ENCODE measurements at regions not wholly inside any gene's neighbourhood (a gene's known extent, or its start where the extent isn't known, plus 50 kb on each side); places are given as distances from the start of the nearest gene placed in this dataset.

DNA sequence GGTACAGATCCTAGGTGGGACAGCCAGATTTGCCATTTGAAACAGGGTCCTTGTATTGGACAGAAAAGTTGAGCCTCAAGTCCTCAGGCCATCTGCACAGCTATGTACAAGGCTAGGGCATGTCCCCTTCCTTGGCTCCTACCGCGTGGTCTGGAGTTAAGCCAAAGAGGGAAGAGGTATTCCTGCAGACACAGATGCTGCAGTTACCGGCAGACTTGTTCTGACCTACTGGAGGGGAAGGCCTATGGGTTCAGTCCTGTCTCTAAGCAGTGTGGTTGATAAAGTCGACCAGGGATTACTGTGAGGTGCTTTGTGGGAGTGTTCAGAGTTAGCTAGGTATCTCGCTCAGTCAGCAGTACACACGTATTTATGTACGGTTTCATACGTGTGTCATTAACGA is 180.6 kb downstream of the ADAMTS15 start:
- TF ChIP-seq EZH2 (IDR thresholded peaks at IDR 0.05) = no peak
- no peak for TF ChIP-seq FOXP2 (optimal IDR thresholded peaks at IDR 0.05; ENCODE audit: control extremely low read depth, extremely low read length, insufficient read depth)
- TF ChIP-seq POLR2AphosphoS5 (IDR thresholded peaks at IDR 0.05; ENCODE audit: borderline replicate concordance, low read depth, low read length) = no peak
